GM19193 (cell line): ENCODE measurements at regions not wholly inside any gene's neighbourhood (a gene's known extent, or its start where the extent isn't known, plus 50 kb on each side); places are given as distances from the start of the nearest gene placed in this dataset.

Experiments
- POLR2A ChIP-seq: IDR thresholded peaks from 4 replicates; pipeline ENCODE4 v1.6.1; 2011; ENCODE audit not compliant: insufficient read depth, insufficient read length; ENCODE audit errors: extremely low read depth

GRCh38 chr6:87943191-87943590 lies 104.5 kb upstream of the SPACA1 start:
- TF ChIP-seq POLR2A, result no peak

GRCh38 chr6:87941556-87942358 lies 105.9 kb upstream of the SPACA1 start:
- TF ChIP-seq POLR2A, result no peak

DNA sequence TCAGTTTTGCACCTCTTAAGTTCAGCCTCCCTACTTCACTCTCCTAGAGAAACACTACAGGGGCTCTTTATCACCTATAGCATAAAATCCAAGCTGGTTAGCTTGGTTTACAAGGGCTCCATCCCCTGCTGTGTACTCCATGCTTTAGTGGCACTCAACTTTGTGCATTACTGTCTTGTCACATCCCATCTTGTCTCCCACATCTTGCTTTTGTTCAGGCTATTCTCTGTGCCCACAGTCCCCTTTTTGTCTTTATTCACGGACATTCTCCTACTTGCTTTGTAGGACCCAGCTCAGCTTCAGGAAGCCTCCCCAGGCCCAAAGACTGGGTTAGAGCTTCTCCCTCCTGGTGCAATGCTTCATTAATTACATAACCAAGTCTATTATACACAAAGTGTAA lies 107.9 kb upstream of the SPACA1 start:
- no peak for TF ChIP-seq POLR2A

DNA sequence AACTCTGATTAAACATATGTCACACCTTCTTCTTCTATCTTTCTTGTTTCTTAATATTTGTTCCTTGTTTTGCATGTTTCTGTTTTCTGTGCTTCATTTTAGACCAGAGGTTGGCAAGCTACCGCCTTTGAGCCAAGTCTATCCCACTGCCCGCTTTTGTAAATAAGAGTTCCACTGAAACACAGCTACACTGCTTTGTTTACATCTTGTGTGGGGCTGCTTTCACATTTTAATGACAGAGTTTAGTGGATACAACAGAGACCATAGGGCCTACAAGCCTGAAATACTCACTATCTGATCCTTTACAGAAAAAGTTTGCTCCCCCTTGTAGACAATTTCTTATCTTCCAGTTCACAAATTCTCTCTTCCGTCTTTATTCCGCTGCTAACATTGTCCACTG lies 109.4 kb upstream of the SPACA1 start:
- no peak for TF ChIP-seq POLR2A

- TF ChIP-seq POLR2A, result no peak
Measured at GRCh38 chr6:87936065-87936464, 111.6 kb upstream of the SPACA1 start.

- no peak for TF ChIP-seq POLR2A
Measured at GRCh38 chr6:87935196-87935595, 112.4 kb upstream of the SPACA1 start.

DNA sequence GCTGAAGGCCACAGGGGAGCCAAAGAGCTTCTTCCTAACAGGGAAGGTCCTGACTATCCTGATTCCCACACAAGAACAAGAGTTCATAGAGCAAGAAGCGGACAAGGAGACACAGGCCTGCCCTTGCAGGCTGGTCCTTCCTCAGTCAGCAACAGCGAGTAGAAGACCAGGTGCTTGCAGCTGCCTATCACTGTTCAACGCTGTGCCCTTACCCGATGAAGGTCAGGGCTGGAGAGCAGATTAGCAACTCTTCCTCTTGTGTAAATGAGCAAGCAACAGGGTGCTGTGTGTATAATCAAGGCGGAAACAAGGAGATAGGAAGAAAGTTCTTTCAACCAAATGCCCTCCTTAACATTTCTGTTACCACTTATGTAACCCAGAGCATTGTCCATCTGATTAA lies 115.3 kb upstream of the SPACA1 start:
- no peak for TF ChIP-seq POLR2A

- TF ChIP-seq POLR2A, result no peak
Measured at GRCh38 chr6:87929843-87930288, 117.8 kb upstream of the SPACA1 start.

- no peak for TF ChIP-seq POLR2A
Measured at GRCh38 chr6:87926687-87927086, 121.0 kb upstream of the SPACA1 start.

DNA sequence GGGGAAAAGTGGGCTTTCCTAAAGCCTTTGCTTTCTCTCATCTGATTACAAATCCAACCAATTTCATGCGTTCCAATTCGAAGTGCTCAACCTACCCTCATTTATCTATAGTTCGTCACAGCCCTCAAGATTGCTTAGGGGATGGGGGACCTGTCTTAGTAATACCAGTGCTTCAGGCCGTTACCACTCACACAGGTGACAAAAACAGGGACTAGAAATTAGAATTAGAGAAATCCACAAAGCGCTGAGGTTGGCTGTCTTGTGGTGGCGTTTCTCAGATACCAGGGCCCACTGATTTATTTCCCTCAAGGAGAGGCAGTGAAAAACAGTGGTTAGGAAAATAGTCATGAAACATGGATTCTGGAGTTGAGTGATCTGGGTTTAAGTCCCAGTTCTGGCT lies 121.6 kb upstream of the SPACA1 start:
- no peak for TF ChIP-seq POLR2A

DNA sequence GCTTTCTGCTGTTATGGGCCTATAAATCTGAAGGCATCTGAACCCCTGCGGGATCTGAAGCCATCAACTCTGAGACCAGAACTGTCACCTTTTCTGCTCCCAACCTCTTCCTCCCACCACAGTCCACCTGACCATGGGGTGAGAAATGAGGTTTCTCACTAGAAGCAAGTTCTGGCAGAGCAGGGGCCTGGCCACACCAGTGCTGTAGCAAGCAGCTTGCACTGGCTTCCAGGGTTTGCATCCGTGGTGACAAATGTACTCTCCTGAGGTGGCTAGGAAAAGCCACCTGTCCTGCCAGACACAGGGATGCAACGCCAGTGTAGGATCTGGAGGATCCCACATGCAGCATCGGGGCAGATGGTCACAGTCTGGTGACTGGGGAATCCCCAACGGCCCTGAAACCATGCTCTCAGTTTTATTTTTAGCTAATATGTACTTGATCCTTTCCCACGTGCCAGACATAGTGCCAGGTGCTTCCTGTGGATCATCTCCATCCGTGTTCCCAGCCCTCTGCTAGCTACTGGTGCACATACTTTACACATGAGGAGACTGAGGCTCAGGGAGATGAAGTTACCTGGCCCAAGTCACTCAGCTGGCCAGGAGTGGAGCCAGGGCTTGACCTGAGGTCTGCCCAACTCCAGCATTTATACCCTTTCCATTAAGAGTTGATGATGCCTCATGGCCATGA lies 122.1 kb upstream of the SPACA1 start:
- TF ChIP-seq POLR2A, result peak; percentile 36

GRCh38 chr6:87923389-87924050 lies 124.1 kb upstream of the SPACA1 start:
- TF ChIP-seq POLR2A, result no peak

DNA sequence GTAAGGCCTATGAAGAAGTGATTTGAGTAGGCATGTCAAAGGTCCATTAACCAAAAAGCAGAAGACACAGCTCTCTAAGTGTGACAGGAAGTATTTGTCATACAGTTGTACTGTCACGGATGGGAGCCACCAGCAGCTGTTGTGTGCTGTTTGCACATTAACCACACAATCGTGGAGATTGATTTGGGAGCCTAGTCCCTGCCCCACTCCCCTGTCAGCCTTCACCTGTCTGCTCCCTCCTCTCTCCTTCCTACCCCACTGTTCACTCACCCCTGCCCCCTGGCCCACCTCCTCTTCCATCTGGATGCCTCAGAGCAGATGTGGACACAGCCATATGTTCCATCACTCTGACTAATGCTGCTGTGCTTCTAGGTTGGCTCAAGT lies 124.7 kb upstream of the SPACA1 start:
- TF ChIP-seq POLR2A, result no peak

- peak; percentile 37 for TF ChIP-seq POLR2A
Measured at GRCh38 chr6:87922196-87922946, 125.3 kb upstream of the SPACA1 start.

- TF ChIP-seq POLR2A, result no peak
Measured at GRCh38 chr6:87921034-87921433, 126.6 kb upstream of the SPACA1 start.

GRCh38 chr6:87920245-87920644 lies 127.4 kb upstream of the SPACA1 start:
- no peak for TF ChIP-seq POLR2A

GRCh38 chr6:87919416-87919815 lies 128.2 kb upstream of the SPACA1 start:
- no peak for TF ChIP-seq POLR2A
